Right lobe of liver (tissue), 6 donors: ENCODE measurements at regions not wholly inside any gene's neighbourhood (a gene's known extent, or its start where the extent isn't known, plus 50 kb on each side); places are given as distances from the start of the nearest gene placed in this dataset.
"Not testable (repeated sequence)": the region's sequence is repeated elsewhere in the genome, so short reads cannot be mapped to it uniquely, and the experiment has no call there.

ENCODE experiments used
- ATAC-seq, 4 donors: fragments of 200-7000 bp; cut with Tn5 transposase; one replicate each; pipeline ENCODE4 v1.9.1; 2020; ENCODE audit warnings: mild to moderate bottlenecking in 4 of 4, moderate library complexity in 4 of 4
- DNase-seq, 3 donors: peaks; one replicate each; pipeline ENCODE4 v3.0.0-alpha.2; 2020
- H3K27ac ChIP-seq, 3 donors: fragments of 200-600 bp; one replicate each; pipeline ENCODE4 v1.8.0; 2022
- H3K27me3 ChIP-seq, 2 donors: fragments of 200-600 bp; one replicate each; pipeline ENCODE4 v1.8.0; 2022
- H3K36me3 ChIP-seq, 4 donors: fragments of 200-600 bp; sonication (generic) in 1 of 4; one replicate each; pipeline versions ENCODE4 v1.5.1 to v1.8.0; 2017 to 2022; ENCODE audit warnings: control low read depth in 1 of 4
- H3K4me1 ChIP-seq, 4 donors: fragments of 200-600 bp; sonication (generic) in 1 of 4; one replicate each; pipeline versions ENCODE4 v1.5.1 to v1.8.0; 2017 to 2022; ENCODE audit warnings: control low read depth in 1 of 4
- H3K4me3 ChIP-seq, 3 donors: fragments of 200-600 bp; one replicate each; pipeline ENCODE4 v1.8.0; 2022
- H3K9me3 ChIP-seq, 4 donors: fragments of 200-600 bp; sonication (generic) in 1 of 4; one replicate each; pipeline versions ENCODE4 v1.5.1 to v1.8.0; 2017 to 2022; ENCODE audit warnings: control low read depth in 1 of 4
- POLR2A ChIP-seq: fragments of 450-650 bp; IDR thresholded peaks from one replicate; pipeline ENCODE4 v1.6.1; 2017; ENCODE audit warnings: antibody characterized with exemption, mild to moderate bottlenecking
- WGBS: methylation state at CpG from one replicate; pipeline ENCODE4 v1.1.6; 2018; ENCODE audit warnings: low coverage, low lambda C conversion rate; ENCODE audit not compliant: insufficient coverage; ENCODE audit errors: missing lambda C conversion rate; 5-methylcytosine and 5-hydroxymethylcytosine counted together
- intact Hi-C, 2 donors: fragments of 100-400 bp; cut with DNase I; formaldehyde crosslinking; loops; one replicate each; pipeline versions ENCODE4 v1.11.2 to v1.14.1; 2022
- TF ChIP-seq, protein P1 (sequence below), 4 donors: fragments of 200-600 bp in 3 of 4; fragments of 450-650 bp in 1 of 4; IDR thresholded peaks; one replicate each; pipeline versions ENCODE4 v1.5.1 to v1.8.0; 2016 to 2022; ENCODE audit warnings: antibody characterized with exemption in 4 of 4, mild to moderate bottlenecking in 2 of 4
- donor health status: DM: no; HTN: yes; CAD: no.
- donor health status: DM: no; HTN: no; CAD: no.
- donor health status: DM: no; HTN: no; CAD: no.
- donor health status: DM: no; HTN: yes; CAD: no.
- donor health status: DM: no; HTN: yes; CAD: no.

DNA sequence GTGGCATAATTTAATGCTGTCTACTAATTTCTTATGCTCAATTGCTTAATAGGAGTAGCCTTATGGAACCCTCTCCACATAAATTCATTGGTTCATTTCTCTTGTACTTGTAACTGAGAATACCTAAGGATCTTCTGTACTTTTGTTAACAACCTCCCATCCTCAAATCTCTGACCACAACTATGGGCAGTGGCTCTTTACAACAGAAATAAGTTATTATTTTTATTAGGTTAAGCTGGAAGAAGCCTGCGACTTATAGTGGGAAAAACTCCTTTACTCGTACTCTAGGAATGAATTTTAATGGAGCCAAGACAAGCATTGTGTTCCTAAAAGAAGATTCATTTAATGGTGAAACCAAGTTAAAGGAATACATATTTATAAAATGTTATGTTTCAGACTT, 337.1 kb upstream of the CTSO start:
- WGBS = 65% methylated on average over 2 of the region's 2 CpGs
- Histone ChIP-seq H3K27me3 (no peaks in the 10 kb centered on the region), H3K36me3 (no peaks in the 10 kb centered on the region), H3K9me3 (no peaks in the 10 kb centered on the region), H3K4me1 (no peaks in the 10 kb centered on the region), H3K4me3 (no peak overlapping the region), H3K27ac (no peak overlapping the region)
- intact Hi-C loops = no loop called here
- DNase-seq (no peak), ATAC-seq (no peak)
- no peak for TF ChIP-seq POLR2A
- TF ChIP-seq, protein P1, sequence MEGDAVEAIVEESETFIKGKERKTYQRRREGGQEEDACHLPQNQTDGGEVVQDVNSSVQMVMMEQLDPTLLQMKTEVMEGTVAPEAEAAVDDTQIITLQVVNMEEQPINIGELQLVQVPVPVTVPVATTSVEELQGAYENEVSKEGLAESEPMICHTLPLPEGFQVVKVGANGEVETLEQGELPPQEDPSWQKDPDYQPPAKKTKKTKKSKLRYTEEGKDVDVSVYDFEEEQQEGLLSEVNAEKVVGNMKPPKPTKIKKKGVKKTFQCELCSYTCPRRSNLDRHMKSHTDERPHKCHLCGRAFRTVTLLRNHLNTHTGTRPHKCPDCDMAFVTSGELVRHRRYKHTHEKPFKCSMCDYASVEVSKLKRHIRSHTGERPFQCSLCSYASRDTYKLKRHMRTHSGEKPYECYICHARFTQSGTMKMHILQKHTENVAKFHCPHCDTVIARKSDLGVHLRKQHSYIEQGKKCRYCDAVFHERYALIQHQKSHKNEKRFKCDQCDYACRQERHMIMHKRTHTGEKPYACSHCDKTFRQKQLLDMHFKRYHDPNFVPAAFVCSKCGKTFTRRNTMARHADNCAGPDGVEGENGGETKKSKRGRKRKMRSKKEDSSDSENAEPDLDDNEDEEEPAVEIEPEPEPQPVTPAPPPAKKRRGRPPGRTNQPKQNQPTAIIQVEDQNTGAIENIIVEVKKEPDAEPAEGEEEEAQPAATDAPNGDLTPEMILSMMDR (IDR thresholded peaks at IDR 0.05) = no peak

DNA sequence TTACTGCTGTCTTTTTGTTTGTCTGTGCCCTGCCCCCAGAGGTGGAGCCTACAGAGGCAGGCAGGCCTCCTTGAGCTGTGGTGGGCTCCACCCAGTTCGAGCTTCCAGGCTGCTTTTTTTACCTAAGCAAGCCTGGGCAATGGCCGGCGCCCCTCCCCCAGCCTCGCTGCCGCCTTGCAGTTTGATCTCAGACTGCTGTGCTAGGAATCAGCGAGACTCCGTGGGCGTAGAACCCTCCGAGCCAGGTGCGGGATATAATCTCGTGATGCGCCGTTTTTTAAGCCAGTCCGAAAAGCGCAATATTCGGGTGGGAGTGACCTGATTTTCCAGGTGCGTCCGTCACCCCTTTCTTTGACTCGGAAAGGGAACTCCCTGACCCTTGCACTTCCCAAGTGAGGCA, 336.4 kb upstream of the CTSO start:
- H3K36me3 ChIP-seq, H3K4me1 ChIP-seq, H3K4me3 ChIP-seq, H3K9me3 ChIP-seq, intact Hi-C loops, DNase-seq, ATAC-seq, H3K27ac ChIP-seq, H3K27me3 ChIP-seq: not testable (repeated sequence)
- WGBS = 80% methylated on average over 7 of the region's 19 CpGs

DNA sequence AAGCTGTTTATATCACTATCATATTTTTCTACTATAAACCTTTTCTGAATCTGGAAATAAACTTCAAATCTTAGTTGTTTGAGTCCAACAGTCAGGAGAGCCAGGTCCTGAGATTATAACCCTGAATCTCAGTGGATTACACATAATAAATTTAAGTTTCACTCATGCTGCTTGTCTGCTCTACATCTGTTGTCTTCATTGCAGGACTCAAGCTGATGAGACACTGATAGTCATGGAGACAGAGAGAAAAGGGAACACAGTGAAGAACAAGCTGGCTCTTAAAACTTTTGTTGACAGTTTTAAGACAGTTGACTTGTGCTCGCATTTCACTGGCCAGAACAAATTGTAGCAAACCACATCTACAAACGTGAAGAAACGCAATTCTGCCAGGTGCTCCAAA, 327.0 kb upstream of the CTSO start:
- no peaks in the 10 kb centered on the region for H3K9me3 ChIP-seq
- ATAC-seq (no peak), DNase-seq (no peak)
- H3K4me3 ChIP-seq = no peak overlapping the region
- H3K4me1 ChIP-seq = no peaks in the 10 kb centered on the region
- WGBS = 46% methylated on average over 3 of the region's 3 CpGs
- H3K27ac ChIP-seq = no peak overlapping the region
- TF ChIP-seq, protein P1 (IDR thresholded peaks at IDR 0.05) = no peak
- no peak for TF ChIP-seq POLR2A
- H3K36me3 ChIP-seq = no peaks in the 10 kb centered on the region
- no peaks in the 10 kb centered on the region for H3K27me3 ChIP-seq
- intact Hi-C loops = no loop called here

DNA sequence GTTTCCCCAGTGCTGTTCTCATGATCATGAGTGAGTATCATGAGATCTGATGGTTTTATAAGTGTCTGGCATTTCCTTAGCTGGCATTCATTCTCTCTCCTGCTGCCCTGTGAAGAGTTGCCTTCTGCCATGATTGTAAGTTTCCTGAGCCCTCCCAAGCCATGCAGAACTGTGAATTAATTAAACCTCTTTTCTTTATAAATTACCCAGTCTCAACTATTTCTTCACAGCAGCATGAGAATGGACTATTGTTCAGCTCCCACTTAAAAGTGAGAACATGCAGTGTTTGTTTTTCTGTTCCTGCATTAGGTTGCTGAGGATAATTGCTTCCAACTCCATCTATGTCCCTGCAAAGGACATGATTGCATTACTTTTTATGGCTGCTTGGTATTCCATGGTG, 311.7 kb upstream of the CTSO start:
- H3K9me3 ChIP-seq = no peaks in the 10 kb centered on the region
- DNase-seq = no peak
- H3K36me3 ChIP-seq = no peaks in the 10 kb centered on the region
- H3K27ac ChIP-seq = no peak overlapping the region
- intact Hi-C loops = no loop called here
- no peaks in the 10 kb centered on the region for H3K4me1 ChIP-seq
- ATAC-seq = no peak
- TF ChIP-seq POLR2A = no peak
- TF ChIP-seq, protein P1 (IDR thresholded peaks at IDR 0.05) = no peak
- H3K27me3 ChIP-seq = no peaks in the 10 kb centered on the region
- no peak overlapping the region for H3K4me3 ChIP-seq

DNA sequence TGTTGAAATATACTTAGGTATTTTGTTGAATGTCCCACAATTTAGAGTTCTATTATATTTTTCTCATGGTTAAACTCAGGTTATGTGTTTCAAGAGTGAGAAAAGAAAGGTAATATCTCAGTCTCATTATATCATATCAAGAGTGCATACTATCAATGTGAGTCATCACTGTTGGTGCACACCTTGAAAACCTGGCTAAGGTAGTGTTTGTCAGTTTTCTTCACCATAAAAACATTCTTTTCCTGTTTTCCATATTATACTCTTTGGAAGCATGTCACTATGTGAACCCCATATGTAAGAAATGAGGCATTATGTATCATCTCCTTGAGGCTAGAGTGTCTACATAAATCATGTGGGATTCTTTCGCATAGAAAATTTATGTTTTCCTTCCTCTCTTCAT, 307.6 kb upstream of the CTSO start:
- 75% methylated on average over 1 of the region's 1 CpG for WGBS
- H3K9me3 ChIP-seq = no peaks in the 10 kb centered on the region
- no peak for ATAC-seq
- no peaks in the 10 kb centered on the region for H3K4me1 ChIP-seq
- no peaks in the 10 kb centered on the region for H3K27me3 ChIP-seq
- TF ChIP-seq, protein P1 (IDR thresholded peaks at IDR 0.05) = no peak
- no peak for TF ChIP-seq POLR2A
- intact Hi-C loops = no loop called here
- H3K27ac ChIP-seq = no peak overlapping the region
- no peaks in the 10 kb centered on the region for H3K36me3 ChIP-seq
- DNase-seq = no peak
- H3K4me3 ChIP-seq = no peak overlapping the region
